ENCODE measurements at regions not wholly inside any gene's neighbourhood (a gene's known extent, or its start where the extent isn't known, plus 50 kb on each side); places are given as distances from the start of the nearest gene placed in this dataset.

DNA sequence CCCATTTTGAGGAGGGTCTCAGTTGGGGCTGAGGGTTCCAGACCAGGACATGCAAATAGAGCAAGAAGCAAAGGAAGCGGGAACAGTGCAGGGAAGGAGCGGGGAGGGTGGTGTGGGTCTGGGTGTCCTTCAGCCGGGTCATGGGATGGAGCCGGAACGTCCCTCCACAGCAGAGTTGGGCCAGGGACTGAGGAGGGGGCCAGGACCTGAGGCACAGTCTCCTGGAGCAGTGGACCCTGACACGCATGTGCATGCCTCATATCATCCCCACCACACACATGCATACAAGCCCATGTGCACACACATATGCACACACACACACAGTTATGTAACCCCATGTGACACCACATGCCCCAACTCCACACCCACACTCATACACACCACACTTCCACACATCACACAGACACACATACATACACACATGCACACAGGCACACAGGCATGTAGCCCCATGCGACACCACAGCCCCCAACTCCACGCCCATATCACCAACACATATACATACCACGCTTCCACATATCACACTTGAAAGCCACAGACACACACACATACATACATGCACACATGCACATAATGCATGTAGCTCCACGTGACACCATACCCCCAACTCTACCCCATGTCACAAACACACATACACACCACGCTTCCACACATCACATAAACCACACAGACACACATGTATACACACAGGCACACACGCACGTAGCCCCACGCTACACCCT is 1026.6 kb downstream of the BRD1 start:
- DNase-seq: no peak

DNA sequence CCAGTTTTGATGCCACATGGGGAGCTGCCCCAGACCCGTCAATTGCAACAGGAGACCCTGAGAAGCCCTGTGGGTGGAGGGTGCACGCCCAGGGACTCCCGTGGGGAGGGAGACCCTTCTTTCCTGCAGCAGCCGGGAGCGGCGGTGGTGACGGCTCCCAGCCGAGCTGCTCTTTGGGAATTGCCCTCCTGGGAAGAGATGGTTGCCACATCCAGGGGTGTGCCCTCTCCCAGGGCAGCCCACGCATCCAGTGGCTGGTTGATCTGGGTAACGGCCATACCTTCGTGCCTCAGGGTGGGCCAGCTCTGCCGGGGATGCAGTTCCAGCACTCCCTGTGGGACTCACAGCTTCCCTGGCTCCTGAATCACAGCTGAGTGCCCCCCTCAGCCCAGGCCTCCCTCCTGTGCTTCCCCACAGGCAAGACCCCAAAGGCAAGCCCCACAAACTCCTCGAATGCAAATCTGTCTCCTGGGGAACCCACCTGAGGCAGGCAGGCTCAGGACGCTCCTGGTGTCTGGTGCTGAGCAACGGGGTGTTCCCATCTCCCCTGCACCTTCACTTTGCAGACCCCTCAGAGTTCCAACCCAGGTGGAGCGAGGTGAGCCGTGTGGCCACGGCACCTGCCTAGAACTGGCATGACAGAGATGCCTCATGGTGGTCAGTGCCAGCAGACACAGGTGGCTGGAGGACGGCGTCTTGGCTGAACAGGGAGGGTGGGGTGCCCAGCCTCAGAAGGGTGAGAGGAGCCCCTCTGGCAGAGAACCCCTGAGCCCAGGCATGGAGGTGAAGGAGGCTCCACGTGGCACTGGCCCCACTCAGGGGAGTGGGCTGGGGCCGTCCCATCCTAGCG is 1027.4 kb downstream of the BRD1 start:
- no peak for DNase-seq

DNA sequence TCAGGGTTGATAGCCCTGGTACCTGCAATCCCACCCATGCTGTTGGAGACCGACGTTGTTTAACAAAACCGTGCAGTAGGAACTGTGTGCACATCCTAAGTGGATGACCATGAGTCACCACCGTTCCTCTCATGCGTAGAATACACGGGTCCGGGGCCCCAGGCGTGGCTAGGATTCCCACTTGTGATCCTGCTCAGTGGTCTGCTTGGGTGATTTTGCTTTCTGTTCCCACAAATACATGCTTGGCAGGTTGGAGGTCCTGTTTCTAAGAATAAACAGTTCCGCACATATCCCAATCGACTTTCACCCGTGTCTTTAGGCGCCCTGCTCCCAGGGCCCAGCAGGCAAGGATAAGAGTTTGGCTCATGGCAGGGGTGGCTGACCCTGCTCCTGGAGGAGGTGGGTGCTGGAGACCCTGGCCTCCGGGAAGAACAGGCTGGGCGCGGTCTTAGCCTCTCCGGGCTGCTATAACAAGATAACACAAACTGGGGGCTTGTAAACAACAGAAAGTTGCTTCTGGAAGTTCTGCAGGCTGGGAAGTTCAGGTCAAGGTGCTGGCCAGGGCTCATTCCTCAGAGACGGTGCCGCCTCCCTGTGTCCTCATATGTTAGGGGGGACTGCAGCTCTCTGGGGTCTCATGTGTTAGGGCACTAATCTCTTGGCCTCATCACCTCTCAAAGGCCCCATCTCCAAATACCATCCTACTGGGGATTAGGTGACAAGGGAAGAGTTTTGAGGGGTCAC is 1028.3 kb downstream of the BRD1 start:
- no peak for DNase-seq

DNA sequence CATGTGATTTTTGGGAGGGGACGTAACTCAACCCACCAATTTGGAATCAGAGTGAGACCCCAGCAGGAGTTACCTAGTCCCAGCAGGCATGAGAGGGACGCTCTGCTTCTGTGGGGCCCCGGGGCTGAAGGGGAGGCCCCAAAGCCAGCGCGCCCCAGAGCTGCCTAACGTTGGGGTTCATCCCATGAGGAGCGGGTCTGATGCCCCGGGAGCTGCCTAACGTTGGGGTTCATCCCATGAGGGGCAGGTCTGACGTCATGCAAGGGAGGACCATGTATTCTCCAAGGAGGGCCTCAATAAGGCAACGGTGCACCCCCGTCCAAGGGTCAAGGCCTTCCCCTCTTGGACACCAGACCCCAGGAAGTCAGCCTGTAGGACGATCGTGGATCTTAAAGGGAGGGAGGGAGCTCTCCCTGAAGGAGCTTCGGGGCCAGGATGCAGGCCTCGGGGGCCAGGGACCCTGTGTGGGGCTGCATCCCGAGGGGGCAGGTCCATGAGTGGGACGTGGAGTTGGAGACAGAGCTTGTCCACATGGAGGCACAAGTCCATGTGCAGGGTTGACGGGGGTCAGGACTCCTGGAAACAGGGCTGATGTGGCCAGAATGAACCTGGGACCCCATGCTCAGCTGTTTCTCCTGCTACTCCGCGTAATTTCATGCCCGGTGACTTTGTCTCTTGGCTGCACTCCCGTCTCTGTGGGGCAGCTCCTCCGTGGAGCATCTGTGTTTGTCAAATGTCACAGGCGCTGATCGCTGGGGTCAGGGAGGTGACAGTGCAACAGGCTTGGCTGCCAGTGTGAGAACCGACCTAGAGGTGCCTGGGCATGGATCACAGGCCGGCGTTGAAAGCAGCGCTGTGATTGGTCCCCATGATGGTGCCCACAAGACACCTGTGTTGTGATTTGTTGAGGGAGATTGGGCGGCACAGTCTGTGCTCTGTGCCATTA is 1029.1 kb downstream of the BRD1 start:
- no peak for DNase-seq

DNA sequence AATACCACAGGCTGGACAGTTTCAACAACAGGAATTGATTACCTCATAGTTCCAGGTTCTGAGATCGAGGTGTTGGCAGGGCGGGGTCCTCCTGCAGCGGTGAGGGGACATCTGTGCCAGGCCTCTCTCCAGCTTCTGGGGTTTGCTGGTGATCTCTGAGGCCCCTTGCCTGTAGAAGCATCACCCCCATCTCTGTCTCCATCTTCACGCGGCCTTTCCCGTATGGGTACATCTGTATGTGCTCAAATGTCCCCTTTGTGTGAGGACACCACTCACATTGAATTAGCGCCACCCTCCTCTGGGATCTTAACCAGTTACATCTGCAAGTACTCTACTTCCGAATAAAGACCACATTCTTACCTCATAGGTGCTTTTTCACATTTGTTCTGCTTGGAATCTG is 1029.9 kb downstream of the BRD1 start:
- DNase-seq: no peak

DNA sequence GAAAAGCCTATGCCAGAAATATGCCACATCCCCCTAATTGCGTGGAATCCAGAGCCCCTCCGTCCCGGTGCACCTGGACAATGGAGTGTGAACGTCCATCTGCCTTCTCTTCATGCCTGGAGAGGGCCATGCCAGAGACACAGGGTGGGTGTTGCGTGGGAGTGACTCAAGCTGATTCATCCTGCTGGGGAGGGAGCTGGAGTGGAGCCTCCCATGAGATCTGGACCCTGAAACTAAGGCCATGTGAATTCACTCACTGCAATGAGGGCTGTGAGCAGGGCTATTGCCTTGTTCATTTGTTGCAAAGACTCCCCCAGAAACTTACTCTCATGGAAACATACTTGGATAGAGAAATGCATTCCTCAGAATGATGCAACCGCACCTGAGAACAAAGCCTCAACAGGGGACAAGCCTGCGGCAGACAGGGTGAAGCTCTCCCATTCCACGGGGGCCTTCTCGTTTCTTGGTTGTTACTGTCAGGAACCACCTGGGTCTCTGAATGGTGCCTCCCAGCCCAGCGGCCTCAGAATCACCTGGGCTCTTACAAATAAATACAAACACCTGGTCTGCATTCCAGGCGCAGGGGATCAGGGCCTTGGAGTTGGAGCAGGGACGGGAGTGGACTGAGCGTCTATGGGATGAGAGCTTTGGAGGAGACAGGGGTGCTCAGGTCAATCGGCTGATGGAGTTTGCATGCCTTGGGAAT is 1031.2 kb downstream of the BRD1 start:
- DNase-seq: no peak

DNA sequence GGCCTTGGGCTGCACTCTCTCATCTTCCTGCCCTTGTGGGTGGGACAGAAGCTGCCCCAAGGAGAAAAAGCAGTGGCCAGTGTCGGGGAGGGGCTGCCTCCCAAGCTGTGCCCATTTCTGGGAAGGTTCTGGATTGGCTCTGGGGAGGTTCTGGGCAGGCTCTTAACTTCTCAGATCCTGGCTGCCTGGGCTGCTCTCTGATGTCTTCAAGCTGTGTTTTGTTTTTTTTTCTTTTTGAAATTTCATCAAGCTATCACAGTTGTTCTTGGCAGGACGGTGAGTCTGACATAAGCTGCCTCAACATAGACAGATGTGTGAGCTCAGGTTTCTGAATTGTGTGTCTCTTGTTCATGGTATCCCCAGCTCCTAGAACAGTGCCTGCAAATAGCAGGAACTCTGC is 1032.0 kb downstream of the BRD1 start:
- DNase-seq: no peak

DNA sequence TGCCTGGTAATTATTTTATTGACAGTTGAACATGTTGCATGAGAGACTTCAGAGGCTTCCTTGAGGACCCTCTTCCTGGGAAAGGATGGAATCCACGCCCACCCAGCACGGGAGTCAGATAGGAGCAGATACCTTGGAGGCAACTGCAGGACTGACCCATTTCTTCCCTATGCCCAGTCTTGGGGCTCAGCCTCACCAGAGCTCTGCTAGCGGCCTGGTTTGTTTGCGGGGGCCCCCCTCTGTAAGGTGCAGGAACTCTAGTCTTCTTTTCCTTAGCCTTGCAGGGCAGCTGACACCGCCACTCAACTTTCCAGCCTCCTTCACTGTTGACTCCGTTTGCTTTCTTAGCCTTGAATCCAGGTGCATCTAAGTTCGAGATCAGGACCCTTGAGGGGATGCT is 1032.8 kb downstream of the BRD1 start:
- DNase-seq: no peak

DNA sequence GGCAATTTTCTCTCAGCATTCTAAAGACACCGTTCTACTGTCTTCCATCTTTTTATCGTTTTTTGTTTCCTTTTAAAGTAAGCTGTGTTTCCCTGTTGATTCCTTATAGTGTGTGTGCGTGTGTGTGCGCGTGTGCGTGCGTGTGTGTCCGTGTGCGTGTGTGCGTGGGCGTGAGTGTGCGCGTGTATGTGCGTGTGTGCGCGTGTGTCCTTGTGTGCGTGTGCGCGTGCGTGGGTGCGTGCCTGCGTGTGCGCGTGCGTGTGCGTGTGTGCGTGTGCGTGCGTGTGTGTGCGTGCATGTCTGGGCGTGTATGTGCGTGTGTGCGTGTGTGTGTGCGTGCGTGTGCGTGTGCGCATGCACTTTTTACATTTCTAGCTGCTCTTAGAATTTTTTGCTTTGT is 1033.7 kb downstream of the BRD1 start:
- DNase-seq: no peak

DNA sequence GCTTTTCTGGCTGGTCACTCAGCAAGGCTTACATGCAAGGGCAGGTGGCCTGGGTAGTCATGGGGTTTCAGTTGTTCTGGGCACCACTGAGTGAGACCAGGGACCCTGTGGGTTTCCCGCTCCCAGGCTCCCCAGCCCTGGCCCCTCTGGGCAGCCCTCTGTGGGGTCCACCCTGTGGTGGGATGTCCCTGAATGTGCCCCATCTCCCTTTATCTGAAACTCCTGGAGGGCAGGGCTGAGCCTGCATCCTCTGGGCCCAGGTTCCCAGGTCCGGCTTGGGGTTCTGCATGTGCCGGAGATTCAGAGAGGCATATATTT is 1041.0 kb downstream of the BRD1 start:
- DNase-seq: no peak

DNA sequence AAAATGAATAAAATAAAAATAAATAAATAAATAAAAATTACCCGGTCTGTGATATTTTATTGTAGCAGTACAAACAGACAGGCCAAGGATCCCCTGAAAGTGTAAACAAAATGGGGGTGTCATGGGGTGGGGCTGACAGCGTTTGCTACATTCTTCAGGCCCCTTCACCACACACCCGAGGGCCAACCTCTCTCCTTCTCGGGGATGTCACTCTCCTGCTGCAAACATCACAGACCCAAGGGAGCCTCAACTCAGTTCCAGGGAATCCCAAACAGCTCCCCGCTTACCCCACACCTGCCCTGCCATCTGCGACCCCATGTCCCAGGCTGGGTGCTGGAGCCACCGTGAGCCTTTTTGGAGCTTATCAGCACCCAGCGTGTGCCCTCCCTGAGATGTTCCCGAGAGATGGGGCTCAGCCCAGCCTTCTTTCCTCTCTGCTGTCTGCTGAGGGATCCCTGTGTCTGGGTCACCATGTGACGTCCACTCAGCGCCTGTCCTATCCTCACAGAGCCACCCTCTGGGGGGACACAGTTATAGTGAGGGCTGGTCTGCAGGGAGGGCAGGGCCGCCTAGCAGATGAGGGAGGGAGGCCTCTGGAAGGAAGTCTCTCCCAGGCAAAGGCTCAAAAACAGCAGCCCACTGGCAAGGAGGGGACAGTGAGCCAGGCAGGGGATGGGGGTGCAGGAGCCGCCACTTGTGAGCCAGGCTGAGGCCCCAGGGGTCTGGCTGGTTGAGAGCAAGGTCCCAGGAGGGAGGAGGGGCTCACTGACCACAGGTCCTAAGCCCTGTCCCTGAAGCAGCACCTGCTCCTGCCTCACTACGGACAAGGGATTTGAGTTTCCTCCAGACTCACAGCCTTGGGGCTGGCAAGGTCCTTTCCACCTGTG is 1041.6 kb downstream of the BRD1 start:
- no peak for DNase-seq

DNA sequence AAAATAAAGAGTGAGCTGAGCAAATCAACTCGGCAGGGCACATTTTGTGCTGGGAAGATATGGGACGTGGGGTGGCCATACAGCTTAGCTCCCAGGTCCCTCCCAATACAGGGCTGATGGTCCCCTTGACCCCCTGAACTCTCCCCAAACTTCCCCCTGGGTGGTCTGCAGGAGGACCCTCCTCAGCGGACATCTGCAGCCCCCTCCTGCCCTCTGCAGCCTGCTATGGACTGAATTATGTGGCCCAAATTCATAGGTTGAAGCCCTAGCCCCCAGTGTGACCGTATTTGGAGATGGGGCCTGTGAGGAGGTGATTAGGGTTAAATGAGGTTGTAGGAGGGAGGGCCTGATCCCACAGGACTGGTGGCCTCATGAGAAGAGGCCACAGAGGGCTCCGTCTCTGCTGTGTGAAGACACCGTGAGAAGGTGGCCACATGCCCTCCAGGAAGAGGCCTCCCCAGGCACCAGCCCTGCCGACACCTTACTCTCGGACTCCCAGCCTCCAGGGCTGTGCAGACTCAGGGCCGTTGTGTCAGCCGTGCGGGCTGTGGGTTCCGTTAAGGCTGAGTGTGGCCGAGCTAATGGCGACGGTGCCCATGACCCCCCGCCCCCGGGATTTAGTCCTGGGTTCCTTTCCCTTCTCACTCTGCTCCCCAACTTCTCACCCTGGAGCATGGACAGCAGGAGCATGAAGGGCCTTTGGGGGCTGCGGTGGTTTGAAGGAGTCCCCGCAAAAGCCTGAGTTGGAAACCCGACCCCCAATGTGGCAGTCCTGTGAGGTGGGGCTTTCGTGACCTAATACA is 1042.8 kb downstream of the BRD1 start:
- DNase-seq: no peak

DNA sequence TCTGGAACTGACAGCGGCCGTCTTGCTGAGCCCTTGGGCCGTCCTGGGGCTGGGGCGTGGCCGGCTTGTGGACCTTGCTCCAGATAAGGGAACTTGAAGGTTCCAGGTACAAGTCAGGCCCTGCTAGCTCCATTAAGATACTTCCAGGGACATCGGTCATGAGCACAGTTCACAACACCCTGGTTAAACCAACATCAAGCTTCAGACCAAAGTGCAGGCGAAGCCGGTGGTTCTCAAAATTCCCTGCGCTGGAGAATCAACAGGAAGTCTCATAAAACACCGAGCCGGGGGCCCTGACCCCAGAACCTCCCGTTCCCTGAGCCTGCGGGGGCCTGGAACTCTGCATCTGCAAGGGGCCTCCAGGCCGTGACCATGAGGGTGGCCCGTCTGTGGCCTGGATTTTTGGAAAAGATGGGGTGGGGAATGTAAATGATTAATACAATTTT is 1043.8 kb downstream of the BRD1 start:
- no peak for DNase-seq

DNA sequence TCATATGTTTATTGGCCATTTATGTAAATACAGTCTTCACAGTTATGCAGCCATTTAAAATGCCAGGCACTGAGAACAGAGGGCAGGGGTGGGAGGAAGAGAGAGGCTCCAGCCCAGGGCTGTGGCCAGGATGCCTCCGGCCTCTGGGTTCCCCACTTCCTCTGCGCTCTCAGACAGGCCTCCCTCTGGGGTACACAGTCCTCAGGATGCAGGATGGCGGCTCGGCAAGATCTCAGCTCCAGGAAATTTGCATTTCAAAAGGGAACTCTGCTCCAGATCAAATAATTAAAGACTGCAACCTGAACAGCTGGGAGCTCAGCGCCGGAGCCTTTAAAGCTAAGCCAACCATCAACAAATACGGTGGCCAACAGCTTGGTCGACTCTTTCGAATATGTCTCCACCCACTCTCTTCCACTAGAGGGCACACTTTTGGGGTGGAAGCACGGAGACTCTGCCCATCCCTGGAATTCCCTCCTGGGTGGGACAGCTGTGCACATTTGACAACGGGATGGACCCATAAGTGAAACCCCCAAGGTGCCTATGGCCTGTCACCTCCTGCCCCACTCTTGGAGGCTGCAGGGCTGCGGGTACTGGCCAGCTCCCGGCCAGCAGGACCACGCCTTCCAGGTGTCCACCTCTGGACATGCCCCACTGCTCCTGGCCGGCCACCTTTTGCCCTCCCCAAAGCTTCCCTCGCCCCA is 1044.7 kb downstream of the BRD1 start:
- DNase-seq: no peak

DNA sequence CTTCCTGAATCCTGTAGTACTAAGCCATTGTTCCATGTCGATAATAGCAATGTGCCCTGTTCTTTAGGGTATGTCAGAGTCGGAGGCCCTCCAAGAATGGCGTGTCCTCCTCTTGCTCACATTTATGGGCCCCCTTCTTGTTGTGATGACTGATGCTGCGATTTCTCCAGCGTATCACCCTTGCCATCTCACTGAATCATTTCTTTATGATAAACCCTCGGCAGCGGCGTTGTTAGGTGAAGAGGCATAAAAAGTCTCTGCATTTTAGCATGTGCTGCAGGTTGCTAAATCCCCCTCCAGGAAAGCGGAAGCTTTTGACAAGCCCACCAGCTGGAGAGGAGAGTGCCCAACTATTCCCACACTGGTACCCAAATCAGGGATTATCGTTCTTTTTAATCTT is 1045.3 kb downstream of the BRD1 start:
- DNase-seq: no peak

DNA sequence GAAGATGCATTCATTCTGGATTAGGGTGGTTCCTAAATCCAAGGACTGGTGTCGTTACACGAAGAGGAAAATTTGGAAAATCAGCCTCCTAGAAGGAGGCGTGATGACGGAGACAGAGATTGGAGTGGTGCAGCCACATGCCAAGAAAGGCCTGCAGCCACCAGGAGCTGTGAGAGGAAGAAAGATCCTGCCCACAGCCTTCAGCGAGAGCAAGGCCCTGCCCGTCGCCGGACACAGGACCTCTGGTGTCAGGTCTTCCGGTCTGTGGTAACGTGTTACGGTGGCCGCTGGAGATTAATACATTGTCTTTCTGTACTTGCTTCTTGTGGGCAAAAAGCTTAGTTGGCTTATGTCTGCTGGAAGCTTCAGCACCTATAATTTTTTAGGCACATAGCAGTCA is 1045.8 kb downstream of the BRD1 start:
- DNase-seq: no peak

DNA sequence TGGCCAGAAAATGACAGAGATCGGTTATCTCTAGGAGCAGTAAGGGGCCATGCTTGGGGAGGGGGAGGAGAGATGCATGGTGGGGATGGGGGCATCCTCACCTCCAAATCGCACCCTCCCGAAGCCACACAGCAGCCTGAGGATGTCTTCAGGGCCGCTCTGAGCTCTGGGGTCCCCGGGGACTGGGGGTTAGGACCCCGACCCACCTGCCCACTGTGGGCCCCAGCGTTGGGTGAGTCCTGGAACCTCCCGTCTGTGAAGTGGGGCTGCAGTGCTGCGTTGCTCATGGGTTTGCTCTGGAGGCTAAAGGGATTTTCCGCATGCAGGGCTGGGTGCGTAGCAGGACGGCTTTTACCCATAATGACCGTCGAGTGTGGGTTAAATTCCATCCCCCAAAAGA is 1046.3 kb downstream of the BRD1 start:
- DNase-seq: no peak

DNA sequence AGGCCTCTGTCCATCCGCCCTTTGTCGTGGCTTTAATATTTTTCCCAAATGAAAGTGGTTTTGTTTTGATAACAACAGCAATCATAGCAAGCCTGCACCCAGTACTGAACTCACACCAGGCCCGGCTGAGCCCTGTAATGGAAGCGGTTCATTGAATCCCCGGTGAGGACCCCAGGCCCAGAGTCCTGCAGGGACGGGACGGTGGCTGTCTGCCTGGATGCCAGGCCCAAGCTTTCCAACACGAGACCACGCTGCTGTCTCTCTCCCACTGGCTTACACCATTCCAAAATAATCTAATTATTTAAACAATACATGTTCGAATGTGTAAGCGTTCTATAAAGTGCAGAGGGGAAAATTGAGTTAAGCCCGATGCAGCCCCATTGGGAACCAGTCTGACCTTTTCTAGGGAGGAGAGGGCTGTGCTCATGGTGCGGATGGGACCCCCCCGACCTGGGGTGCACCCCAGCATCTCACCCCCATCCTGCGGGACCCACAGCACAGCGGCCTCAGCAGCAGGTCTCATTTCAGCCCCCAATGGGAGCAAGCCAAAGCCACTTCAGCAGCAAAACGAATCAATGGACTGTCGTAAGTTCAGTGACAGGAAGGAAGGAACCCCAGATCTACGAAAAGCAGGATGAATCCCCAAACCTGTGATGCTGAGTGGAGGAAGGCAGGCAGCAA is 1046.9 kb downstream of the BRD1 start:
- DNase-seq: no peak
